Fibroblast of upper back skin (primary cell): ENCODE measurements at regions not wholly inside any gene's neighbourhood (a gene's known extent, or its start where the extent isn't known, plus 50 kb on each side); places are given as distances from the start of the nearest gene placed in this dataset.
"Not testable (repeated sequence)": the region's sequence is repeated elsewhere in the genome, so short reads cannot be mapped to it uniquely, and the experiment has no call there.

Experiments
- DNase-seq: peaks from one replicate; pipeline ENCODE4 v3.0.0-alpha.2; 2013

DNA sequence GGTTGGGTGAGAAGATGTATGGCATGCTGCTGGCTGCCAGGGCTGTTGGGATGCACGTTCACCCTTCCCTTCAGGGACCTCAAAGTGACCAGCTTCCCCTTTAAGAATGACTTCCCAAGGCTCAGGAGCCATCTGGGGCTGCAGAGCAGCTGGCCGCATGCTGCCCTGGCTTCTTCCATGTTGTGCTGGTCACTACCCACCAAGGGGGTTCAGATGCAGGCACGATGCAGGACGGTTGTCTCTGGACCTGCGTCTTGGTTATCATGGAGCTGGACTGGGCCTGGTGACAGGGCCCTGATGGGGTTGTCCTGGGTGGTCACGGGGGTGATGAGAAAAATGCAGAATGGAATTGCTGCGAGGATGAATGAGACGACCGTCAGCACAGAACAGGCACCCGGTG lies 297.8 kb downstream of the POTED start:
- not testable (repeated sequence) for DNase-seq

DNA sequence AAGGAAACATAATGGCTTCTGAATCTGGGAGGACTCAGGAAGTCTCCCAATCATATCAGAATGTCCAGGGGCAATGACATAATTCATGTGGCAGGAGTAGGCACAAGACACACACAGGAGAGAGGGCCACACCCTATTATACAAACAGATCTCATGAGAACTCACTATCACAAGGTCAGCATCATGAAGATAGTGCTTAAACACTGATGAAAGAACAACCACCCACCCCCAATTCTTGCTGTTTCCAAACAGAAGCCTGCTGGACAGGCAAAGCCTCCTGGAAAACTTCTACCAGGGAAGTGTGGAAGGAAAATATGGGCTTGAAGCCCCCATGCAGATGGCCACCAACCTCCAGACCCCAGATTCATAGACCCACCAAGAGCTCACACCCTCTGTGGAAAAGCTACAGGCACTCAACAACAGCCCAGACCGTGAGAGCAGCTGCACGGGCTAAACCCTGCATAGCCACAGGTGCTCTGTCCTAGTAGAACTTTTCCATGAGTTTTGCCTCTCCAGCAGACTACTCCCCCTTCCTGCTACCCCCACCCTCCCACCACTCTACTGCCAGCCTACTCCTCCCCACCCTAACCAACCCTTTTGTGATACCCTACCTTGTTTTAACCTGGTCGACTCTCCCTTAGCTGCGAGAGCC lies 287.1 kb downstream of the POTED start:
- not testable (repeated sequence) for DNase-seq

DNA sequence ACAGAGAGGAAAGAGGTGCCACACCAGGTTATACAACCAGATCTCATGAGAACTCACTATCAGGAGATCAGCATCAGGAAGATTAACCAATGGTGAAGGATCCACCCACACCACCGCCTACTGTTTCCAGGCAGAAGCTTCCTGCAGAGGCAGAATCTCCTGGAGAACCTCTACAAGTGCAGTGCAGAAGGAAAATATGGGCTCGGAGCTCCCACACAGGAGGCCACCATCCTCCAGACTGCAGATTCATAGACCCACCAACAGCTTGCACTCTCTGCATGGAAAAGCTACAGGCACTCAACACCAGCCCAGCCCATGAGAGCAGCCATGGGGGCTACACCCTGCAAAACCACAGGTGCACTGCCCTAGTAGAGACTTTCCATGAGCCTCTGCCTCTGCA lies 284.0 kb downstream of the POTED start:
- not testable (repeated sequence) for DNase-seq

DNA sequence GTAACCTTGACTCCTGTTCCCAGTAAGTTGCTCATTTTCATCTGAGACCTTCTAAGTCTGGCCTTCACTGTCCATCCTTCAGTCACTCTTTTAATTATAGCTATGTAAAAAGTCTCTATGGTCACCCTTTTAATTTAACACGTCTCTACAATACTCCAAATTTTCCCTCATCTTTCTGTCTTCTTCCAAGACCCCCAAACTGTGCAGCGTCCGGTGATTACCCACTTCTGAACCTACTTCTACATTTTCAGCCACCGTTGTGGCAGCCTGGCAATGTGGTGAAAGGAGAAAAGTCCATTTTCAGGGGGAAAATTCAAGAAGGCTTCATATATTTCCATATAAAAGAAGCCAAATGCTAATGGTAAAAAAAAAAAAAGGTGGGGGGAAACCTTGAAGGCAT lies 283.4 kb downstream of the POTED start:
- DNase-seq: not testable (repeated sequence)

DNA sequence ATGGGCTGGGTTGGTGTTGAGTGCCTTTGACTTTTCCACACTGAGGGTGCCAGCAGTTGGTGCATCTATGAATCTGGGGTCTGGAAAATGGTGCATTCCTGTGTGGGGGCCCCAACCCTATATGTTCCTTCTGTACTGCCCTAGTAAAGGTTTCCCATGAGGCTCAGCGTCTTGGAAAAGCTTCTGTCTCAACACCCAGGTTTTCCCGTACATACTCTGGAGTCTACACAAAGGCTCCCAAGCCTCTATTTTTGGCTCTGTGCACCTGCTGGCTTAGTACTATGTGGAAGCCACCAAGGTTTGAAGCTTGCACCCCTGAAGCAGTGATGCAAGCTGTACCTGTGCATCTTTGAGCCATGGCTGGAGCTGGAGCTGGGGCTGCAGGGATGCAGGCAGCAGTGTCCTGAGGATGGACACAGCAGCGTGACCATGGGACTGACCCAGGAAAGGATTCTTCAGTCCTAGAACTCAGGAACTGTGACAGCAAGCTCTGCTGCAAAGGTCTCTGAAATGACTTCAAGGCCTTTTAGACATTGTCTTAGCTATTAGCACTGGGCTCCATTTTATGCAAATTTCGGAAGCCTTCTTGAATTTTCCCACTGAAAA lies 282.7 kb downstream of the POTED start:
- not testable (repeated sequence) for DNase-seq

DNA sequence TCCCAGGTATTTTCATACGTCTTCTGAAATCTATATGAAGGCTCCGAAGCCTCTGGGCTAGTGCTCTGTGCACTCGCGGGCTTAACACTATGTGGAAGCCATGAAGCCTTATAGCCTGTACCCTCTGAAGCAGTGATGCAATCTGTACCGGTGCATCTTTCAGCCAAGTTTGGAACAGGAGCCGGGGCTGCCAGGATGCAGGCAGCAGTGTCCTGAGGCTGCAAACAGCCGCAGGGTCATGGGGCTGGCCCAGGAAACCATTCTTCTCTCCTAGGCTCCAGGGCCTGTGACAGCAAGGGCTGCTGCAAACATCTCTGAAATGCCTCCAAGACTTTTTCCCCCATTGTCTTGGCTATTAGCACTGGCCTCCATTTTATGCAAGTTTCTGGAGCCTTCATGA lies 279.6 kb downstream of the POTED start:
- DNase-seq: not testable (repeated sequence)

DNA sequence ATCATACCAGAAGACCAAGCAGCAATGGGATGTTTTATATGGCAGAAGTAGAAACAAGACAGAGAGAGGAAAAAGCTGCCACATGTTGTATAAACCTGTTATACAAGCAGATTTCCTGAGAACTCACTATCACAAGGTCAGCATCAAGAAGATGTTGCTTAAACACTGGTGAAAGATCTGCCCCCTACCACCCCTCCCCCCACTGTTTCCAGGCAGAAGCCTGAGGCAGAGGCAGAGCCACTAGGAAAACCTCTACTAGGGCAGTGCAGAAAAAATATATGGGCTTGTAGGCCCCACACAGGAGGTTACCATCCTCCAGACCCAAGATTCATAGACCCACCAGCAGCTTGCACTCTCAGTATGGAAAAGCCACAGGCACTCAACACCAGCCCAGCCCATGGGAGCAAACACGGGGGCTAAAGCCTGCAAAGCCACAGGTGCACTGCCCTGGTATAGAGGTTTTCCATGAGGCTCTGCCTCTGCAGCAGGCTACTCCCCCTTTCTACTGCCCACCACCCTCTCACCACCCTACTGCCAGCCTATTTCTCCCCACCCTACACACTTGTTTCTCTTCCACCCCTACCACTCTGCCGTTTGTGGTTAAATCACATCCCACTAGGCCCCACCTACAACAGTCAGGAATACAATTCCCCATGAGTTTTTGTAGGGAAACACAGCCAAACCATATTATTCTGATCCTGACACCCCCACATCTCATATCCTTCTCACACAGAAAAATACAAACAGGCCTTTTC lies 274.2 kb downstream of the POTED start:
- DNase-seq: not testable (repeated sequence)

DNA sequence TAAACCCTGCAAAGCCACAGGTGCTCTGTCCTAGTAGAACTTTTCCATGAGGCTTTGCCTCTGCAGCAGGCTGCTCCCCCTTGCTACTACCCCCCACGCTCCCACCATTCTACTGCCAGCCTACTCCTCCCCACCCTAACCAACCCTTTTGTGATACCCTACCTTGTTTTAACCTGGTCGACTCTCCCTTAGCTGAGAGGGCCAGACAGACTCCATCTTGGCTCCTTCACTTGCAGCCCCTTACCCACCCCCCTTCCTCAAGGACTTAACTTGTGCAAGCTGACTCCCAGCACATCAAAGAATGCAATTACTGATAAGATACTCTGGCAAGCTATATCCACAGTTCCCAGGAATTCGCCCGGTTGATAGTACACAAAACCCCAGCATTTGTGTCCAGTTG lies 267.9 kb downstream of the POTED start:
- not testable (repeated sequence) for DNase-seq

DNA sequence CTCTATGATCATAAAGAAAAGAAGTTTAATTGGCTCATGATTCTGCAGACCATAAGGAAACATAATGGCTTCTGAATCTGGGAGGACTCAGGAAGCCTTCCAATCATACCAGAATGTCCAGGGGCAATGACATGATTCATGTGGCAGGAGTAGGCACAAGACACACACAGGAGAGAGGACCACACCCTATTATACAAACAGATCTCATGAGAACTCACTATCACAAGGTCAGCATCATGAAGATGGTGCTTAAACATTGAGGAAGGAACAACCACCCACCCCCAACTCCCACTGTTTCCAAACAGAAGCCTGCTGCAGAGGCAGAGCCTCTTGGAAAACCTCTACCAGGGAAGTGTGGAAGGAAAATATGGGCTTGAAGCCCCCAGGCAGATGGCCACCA lies 267.4 kb downstream of the POTED start:
- not testable (repeated sequence) for DNase-seq

DNA sequence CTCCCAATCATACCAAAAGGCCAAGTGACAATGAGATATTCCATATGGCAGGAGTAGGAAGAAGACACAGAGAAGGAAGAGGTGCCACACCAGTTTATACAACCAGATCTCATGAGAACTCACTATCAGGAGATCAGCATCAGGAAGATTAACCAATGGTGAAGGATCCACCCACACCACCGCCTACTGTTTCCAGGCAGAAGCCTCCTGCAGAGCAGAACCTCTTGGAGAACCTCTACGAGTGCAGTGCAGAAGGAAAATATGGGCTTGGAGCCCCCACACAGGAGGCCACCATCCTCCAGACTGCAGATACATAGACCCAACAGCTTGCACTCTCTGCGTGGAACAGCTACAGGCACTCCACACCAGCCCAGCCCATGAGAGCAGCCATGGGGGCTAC lies 264.4 kb downstream of the POTED start:
- DNase-seq: not testable (repeated sequence)

DNA sequence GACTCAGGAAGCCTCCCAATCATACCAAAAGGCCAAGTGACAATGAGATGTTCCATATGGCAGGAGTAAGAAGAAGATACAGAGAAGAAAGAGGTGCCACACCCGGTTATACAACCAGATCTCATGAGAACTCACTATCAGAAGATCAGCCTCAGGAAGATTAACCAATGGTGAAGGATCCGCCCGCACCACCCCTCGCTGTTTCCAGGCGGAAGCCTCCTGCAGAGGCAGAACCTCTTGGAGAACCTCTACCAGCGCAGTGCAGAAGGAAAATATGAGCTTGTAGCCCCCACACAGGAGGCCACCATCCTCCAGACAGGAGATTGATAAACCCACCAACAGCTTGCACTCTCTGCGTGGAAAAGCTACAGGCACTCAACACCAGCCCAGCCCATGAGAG lies 245.1 kb downstream of the POTED start:
- no peak for DNase-seq

DNA sequence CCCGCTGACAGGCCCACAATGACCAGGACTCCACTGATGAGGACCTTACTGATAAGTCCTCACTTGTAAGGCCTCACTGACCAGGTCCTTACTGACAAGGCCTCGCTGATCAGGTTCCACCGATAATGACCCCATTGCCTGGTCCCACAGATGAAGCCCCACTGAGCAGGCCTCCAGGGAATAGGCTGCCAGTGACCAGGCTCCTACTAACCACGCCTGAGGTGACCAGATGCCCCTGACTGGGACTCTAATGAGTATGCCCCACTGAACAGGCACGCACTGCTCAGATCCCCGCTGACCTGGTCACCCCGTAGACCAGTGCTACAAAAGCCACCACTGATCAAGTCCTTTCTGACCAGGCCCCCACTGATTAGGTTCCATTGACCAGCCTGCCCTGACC lies 241.2 kb downstream of the POTED start:
- not testable (repeated sequence) for DNase-seq

DNA sequence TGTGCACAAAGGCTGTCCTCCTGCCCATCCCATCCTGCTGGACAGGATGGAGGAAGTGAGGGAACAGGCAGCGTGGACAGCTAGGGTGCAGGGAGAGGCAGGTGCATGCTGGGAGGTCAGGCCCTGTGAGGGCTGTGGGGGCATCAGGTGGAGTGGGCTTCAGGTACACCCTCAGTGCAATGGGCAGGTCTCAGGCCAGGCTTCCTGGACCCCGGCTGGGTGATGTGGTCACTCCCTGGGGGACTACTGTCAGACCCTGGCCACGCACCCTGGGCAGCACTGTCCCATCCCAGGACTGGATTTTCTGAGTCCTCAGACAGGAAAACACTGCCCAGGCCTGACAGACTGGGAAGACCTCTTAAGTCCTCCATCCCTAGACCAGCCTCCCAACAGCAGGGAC lies 239.9 kb downstream of the POTED start:
- not testable (repeated sequence) for DNase-seq

DNA sequence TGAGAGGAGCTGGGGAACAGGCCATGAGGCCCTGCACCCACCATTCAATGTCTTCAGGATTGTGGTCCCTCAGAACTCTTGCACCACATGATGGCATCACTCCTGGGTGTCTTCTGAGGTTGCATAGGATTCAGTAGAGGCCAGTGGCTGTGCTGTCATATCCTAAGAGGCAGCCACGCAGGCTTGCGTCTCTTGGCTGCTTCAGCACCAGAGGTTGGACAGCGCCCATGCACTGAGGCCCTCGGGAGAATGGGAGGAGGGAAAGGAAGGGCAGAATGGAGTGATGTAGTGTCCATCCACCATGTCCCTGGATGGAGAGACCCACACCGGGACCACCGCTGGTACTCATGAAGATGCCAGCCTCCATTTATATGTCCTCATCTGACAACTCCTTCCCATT lies 237.1 kb downstream of the POTED start:
- DNase-seq: not testable (repeated sequence)

DNA sequence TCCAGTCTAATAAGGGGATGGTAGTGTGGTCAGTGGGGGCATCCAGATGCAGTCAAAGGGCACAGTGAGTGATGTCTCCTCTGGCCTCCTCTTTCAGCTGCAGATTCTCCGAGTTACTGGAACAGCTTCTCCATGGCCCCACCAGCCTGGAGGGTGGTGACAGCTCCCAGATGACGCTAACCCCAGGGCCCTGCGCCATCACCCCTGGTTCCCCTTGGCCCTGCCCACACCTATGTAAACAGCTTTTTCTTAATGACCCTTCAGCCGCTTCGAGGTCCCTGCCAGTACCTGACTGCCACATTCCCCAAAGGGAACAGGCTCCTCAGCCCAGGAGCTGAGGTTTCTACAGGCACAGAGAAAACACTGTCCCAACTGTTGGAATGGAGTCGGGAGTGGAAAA lies 235.0 kb downstream of the POTED start:
- not testable (repeated sequence) for DNase-seq

DNA sequence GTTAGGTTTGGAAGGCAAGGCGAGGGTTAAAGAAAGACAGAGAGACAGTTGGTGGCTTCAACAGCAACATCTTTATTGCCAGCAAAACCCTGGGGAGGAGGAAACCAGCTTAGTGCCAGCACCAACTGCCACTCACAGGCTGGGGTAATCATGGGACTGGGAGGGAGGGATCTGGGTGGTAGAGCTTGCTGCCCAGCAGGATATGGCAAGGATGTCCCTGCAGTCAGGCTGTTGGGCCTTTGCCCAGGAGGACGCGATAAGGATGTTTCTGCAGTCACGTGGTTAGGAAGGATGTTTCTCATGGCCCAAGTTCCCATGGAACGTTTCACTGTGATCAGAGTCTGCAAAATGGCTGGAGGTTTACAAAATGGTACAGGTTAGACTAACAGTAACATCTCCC lies 233.5 kb downstream of the POTED start:
- not testable (repeated sequence) for DNase-seq

DNA sequence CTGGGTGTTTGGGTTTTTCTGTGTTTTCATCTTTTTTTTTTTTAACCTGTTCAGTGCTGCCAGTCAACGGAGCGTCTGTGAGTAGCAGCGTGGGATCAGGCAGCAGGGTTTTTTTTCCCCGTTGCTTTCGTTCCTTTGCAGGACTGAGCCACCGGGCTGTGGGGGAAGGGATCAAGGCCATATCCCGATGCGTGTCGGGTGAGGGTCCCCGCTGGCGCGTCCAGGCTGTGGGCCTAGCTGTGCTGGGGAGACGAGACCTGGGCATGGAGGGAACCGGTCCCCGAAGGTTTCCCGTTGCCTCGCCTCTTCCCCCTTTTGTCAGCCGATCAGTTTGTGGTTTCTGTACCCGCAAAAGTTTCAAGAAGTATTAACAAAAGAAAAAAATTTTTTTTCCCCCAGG lies 218.1 kb downstream of the POTED start:
- not testable (repeated sequence) for DNase-seq

DNA sequence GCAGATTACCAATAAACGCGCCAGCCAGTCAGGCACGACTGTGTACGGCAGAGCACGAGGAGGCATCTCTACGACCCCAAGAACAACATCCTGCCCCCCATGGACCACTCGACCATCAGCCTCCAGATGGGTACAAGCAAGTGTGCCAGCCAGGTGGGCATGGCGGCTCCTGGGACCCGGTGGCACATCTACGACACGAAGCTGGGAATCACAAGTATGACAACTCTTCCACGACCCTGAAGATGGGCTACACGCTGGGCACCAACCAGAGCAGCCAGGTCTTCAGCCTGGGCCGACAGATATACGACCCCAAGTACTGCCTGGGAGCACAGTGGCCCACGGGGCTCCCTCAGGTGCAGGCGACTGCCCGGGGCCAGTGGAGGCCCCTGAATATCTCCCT lies 217.6 kb downstream of the POTED start:
- no peak for DNase-seq

DNA sequence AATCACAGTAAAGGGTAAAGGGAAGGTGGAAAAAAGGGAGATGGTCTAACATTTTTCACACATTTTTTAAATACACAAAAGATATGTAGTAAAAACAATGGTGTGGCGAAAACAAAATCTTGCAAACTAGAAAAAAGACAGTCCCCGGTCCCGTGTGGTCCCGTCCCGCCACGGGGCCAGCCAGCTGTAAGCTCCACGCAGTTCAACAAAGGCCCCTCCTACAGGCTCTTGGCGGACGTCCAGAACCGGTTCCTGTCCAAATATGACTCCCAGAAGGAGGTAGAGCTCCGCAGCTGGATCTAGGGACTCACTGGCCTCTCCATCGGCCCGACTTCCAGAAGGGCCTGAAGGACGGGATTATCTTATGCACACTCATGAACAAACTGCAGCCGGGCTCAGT lies 216.9 kb downstream of the POTED start:
- DNase-seq: not testable (repeated sequence)

DNA sequence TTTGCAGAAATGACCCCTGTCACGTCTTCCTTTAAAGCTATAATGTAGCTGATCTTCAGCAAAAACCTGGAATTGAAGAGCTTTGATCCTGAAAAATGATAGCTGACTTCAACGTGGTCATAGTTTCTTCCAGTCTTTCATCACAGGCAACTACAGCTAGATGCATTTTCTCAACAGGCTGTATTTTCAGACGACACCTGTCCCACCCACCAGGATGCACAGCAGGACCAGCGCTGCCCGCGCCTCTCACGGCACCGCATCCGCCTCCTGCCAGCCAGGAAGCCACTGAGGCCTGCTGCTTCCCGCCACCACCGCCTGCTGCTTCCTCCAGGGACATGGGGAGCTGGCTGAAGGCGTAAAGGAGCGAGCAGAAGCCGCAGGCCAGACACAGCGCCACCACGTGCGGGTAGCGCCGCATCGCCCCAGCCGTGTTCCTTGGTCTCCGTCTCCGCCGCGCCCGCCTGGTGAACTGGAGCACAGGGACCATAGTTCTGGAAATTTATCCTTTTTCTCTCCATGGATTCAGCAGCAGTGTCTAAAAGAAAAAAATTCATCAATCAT lies 215.7 kb downstream of the POTED start:
- not testable (repeated sequence) for DNase-seq

DNA sequence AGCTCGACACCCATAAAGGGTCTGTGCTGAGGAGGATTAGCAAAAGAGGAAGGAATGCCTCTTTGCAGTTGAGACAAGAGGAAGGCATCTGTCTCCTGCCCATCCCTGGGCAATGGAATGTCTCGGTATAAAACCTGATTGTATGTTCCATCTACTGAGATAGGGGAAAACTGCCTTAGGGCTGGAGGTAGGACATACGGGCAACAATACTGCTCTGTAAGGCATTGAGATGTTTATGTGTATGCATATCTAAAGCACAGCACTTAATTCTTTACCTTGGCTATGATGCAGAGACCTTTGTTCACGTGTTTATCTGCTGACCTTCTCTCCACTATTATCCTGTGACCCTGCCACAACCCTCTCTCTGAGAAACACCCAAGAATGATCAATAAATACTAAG lies 210.7 kb downstream of the POTED start:
- not testable (repeated sequence) for DNase-seq

DNA sequence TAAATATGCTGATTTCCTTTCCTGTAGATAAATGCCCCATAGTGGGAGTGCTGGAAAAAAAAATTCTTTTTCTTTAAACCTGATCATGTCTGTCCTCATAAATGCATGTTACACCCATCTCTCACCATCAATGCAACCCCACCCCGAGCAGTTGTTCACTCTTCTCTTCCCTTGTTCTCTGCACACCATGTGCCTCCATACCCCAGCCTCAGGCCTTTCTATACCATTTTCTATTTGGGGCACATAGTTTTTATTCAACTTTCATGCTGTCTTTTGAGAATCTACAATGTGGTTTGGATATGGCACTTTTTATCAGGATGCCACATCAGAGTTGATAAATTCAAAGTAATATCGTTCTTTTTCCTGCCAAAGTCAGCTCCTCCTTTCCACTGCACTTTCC lies 202.6 kb downstream of the POTED start:
- not testable (repeated sequence) for DNase-seq

DNA sequence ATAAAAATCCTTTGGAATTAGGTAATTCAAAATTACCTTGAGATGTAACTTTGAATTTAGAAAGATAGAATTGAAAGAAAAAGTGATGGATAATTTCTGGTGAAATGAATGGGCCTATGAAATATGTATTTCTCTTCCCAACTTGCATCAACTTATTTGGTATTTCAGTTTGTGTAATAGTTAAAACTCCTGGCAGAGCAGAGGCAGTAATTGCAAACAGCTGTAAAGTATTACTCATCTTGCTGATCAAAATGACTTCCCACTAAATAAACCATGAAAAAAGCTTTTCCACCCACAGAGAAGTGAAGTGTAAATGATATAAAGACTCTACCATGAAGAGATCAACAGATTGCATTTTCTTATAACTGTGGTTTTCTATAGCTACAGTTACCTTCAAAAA lies 201.0 kb downstream of the POTED start:
- not testable (repeated sequence) for DNase-seq

DNA sequence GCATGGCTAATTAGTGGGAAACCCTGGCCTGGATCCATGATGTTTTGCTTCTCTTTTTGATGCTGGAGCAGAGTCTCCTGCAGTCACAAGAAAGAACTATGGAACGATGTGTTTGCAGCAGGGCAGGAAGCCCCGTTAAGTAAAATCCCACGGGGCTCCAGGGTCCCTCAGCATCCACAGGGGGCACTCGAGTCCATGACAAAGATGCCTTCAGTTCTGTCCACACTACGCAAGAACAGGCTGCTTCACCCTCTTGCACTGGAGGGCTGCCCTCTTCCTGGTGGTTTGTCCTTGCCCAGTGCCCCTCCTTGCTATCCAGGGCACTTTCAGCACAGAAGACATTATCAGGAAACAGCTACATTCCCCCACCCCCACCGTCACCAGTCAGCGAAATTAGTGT lies 196.9 kb downstream of the POTED start:
- not testable (repeated sequence) for DNase-seq
